ENCODE measurements at regions not wholly inside any gene's neighbourhood (a gene's known extent, or its start where the extent isn't known, plus 50 kb on each side); places are given as distances from the start of the nearest gene placed in this dataset.

- no peaks in the 10 kb centered on the region for H3K27me3 ChIP-seq
- WGBS, 4 donors: 74 to 96% (median 84%) methylated on average over 4 of the region's 4 CpGs
- H3K9me3 ChIP-seq (replicated peaks in 1 of 3): no peaks in the 10 kb centered on the region
- H3K4me3 ChIP-seq: no peak overlapping the region
- H3K36me3 ChIP-seq (replicated peaks in 1 of 2): no peaks in the 10 kb centered on the region
- peaks cover 0 to 3% of the 10 kb centered on the region in 2 donors for H3K4me1 ChIP-seq (replicated peaks in 1 of 2)
- no peak for DNase-seq
- intact Hi-C loops (cut with DNase I): no loop called here
- no peak overlapping the region for H3K27ac ChIP-seq
- TF ChIP-seq, protein P1, sequence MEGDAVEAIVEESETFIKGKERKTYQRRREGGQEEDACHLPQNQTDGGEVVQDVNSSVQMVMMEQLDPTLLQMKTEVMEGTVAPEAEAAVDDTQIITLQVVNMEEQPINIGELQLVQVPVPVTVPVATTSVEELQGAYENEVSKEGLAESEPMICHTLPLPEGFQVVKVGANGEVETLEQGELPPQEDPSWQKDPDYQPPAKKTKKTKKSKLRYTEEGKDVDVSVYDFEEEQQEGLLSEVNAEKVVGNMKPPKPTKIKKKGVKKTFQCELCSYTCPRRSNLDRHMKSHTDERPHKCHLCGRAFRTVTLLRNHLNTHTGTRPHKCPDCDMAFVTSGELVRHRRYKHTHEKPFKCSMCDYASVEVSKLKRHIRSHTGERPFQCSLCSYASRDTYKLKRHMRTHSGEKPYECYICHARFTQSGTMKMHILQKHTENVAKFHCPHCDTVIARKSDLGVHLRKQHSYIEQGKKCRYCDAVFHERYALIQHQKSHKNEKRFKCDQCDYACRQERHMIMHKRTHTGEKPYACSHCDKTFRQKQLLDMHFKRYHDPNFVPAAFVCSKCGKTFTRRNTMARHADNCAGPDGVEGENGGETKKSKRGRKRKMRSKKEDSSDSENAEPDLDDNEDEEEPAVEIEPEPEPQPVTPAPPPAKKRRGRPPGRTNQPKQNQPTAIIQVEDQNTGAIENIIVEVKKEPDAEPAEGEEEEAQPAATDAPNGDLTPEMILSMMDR (IDR thresholded peaks at IDR 0.05): no peak
- no peak for TF ChIP-seq POLR2A (IDR thresholded peaks at IDR 0.05)
Measured at GRCh38 chr6:134510142-134510541, 192.2 kb upstream of the SGK1 start.

- H3K4me1 ChIP-seq (replicated peaks in 1 of 2): peaks cover 0 to 3% of the 10 kb centered on the region in 2 donors
- 93 to 96% (median 94%) methylated on average over 7 of the region's 7 CpGs for WGBS, 4 donors
- intact Hi-C loops (cut with DNase I): no loop called here
- H3K27me3 ChIP-seq: no peaks in the 10 kb centered on the region
- H3K9me3 ChIP-seq (replicated peaks in 1 of 3): no peaks in the 10 kb centered on the region
- H3K36me3 ChIP-seq (replicated peaks in 1 of 2): no peaks in the 10 kb centered on the region
- no peak overlapping the region for H3K4me3 ChIP-seq
- no peak for TF ChIP-seq POLR2A (IDR thresholded peaks at IDR 0.05)
- TF ChIP-seq, protein P1 (IDR thresholded peaks at IDR 0.05): no peak
- H3K27ac ChIP-seq: no peak overlapping the region
- DNase-seq: no peak
Measured at GRCh38 chr6:134508862-134509498, 191.1 kb upstream of the SGK1 start.

DNA sequence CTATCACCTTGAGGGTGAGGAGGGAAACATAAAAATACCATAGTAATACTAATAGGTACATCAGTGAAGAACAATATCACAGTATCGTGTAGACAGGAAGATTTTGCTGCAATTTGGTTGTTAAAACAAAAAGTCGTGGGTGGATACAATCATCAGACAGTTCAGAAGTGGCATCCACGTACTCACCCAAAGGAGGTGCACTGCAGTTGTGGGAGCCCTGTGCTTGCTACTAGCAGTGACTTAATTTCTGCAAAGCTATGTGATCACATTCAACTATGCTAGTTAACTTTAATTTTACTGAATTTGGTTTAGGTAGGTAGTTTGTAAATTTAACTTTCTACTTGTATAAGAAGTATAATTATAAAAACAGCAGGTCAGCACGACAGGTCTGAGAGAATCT is 188.2 kb upstream of the SGK1 start:
- WGBS, 4 donors: 90 to 97% (median 94%) methylated on average over 4 of the region's 4 CpGs
- Histone ChIP-seq H3K27ac (no peak overlapping the region), H3K4me1 (replicated peaks in 1 of 2) (peaks cover 0 to 3% of the 10 kb centered on the region in 2 donors), H3K9me3 (replicated peaks in 1 of 3) (no peaks in the 10 kb centered on the region), H3K27me3 (no peaks in the 10 kb centered on the region), H3K4me3 (no peak overlapping the region), H3K36me3 (replicated peaks in 1 of 2) (no peaks in the 10 kb centered on the region)
- no peak for DNase-seq
- intact Hi-C loops (cut with DNase I): no loop called here
- TF ChIP-seq POLR2A (IDR thresholded peaks at IDR 0.05): no peak
- TF ChIP-seq, protein P1 (IDR thresholded peaks at IDR 0.05): no peak

DNA sequence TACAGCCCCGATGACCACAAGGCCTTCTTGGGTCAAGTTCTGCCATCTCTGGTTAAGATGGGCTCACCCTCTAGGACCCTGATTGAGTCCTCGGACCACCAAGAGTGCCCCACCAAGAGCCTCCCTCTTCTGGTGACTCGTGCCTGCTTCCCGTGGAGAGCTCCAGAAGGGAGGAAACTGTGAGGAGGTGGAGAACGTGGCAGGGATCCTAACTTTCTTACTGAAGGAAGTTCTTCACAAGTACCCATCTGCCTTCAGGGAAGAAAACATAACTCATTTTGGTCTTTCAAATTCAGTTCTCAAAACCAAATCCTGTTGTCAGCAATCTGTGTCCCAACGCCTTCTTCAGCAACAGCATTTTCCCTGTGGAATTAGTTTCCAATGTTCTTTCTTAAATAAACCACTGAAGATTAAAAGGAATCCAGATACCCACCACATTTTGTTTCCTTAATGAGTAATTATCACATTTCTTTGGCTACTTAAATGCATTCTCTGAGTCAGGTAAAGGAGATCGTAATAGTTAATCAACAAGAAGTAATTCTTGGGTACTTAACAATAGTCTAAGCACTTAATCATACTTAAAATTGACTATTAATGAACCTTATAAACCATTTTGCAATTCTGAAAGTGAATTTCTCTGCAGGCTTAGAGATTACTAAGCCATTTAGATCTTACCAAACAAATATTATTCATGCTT is 185.8 kb upstream of the SGK1 start:
- Histone ChIP-seq H3K36me3 (replicated peaks in 1 of 2) (no peaks in the 10 kb centered on the region), H3K4me1 (replicated peaks in 1 of 2) (no peaks in the 10 kb centered on the region), H3K4me3 (no peak overlapping the region), H3K27ac (no peak overlapping the region), H3K9me3 (replicated peaks in 1 of 3) (no peaks in the 10 kb centered on the region), H3K27me3 (no peaks in the 10 kb centered on the region)
- WGBS, 4 donors: 74 to 86% (median 81%) methylated on average over 6 to 7 of the region's 7 CpGs
- TF ChIP-seq, protein P1 (IDR thresholded peaks at IDR 0.05): no peak
- TF ChIP-seq POLR2A (IDR thresholded peaks at IDR 0.05): no peak
- intact Hi-C loops (cut with DNase I): no loop called here
- no peak for DNase-seq

Measured in adrenal gland (tissue), 9 donors.